GM12878 (cell line): ENCODE measurements at regions not wholly inside any gene's neighbourhood (a gene's known extent, or its start where the extent isn't known, plus 50 kb on each side); places are given as distances from the start of the nearest gene placed in this dataset.

ENCODE experiments used
- ATAC-seq: fragments of 200-7000 bp; cut with Tn5 transposase; 3 replicates; pipeline ENCODE4 v1.9.1; 2020; ENCODE audit warnings: mild to moderate bottlenecking, moderate library complexity
- BruUV-seq: library from RNA; stranded (reverse); fragments of 400-500 nt; replicated peaks from 2 replicates; lab custom pipeline; 2021; lab: Mats Ljungman, UMichigan
- CTCF ChIA-PET: fragments of 300-600 bp; sonication (Branson Sonifier 250); formaldehyde crosslinking; extraction: SDS; loops from one replicate; lab custom pipeline; 2021; ENCODE audit warnings: inconsistent platforms; lab: Yijun Ruan, JAX
- POLR2A ChIA-PET: fragments of 350-600 bp; formaldehyde crosslinking; extraction: SDS; loops from one replicate; lab custom pipeline; 2021; ENCODE audit warnings: inconsistent platforms; lab: Charles Lee
- RAD21 ChIA-PET: fragments of 300-600 bp; sonication (Branson Sonifier 250); formaldehyde crosslinking; loops from one replicate; lab custom pipeline; 2023; ENCODE audit warnings: antibody characterized with exemption; ENCODE audit not compliant: unreplicated experiment; lab: Charles Lee
- SMC1A ChIA-PET: fragments of 300-600 bp; sonication (Branson Sonifier 250); formaldehyde crosslinking; loops from one replicate; lab custom pipeline; 2023; ENCODE audit not compliant: unreplicated experiment, uncharacterized antibody; lab: Charles Lee
- DNase-seq: peaks from one replicate; pipeline ENCODE4 v3.0.0-alpha.2; 2011; ENCODE audit warnings: low read depth, low spot score
- FAIRE-seq: peaks from 3 replicates; lab custom pipeline; 2011; peaks lifted over from hg19 to GRCh38; lab: Jason Lieb, UNC
- H2AFZ ChIP-seq: 2 replicates; pipeline ENCODE4 v1.6.0; 2011; ENCODE audit warnings: low read depth, low read length, control low read depth; ENCODE audit not compliant: control insufficient read depth
- H3K27ac ChIP-seq: 2 replicates; pipeline ENCODE4 v1.5.1; 2011; ENCODE audit warnings: control low read depth; ENCODE audit not compliant: control insufficient read depth, insufficient read depth
- H3K27me3 ChIP-seq, 2 experiments: replicated peaks in 1 of 2; 2 replicates each; pipeline versions ENCODE4 v1.6.0 to v1.6.1; 2011; ENCODE audit warnings: low read length in 1 of 2; ENCODE audit not compliant: control insufficient read depth in 2 of 2, insufficient read depth in 2 of 2
- H3K36me3 ChIP-seq, 2 experiments: 2 replicates each; pipeline ENCODE4 v1.5.1; 2011; ENCODE audit warnings: low read length in 1 of 2; ENCODE audit not compliant: control insufficient read depth in 2 of 2, insufficient read depth in 2 of 2
- H3K4me1 ChIP-seq: 2 replicates; pipeline ENCODE4 v1.6.1; 2011; ENCODE audit warnings: mild to moderate bottlenecking, low read length, moderate library complexity, mixed read lengths; ENCODE audit not compliant: control insufficient read depth, insufficient read depth
- H3K4me2 ChIP-seq: 2 replicates; pipeline ENCODE4 v1.6.0; 2011; ENCODE audit warnings: control low read depth; ENCODE audit not compliant: control insufficient read depth, insufficient read depth
- H3K4me3 ChIP-seq: fragments of 200-600 bp; sonication (generic); 2 replicates; pipeline ENCODE4 v1.5.1; 2016
- H3K79me2 ChIP-seq: 2 replicates; pipeline ENCODE4 v1.6.0; 2011; ENCODE audit warnings: low read length; ENCODE audit not compliant: control insufficient read depth, insufficient read depth
- H3K9ac ChIP-seq: 2 replicates; pipeline ENCODE4 v1.8.0; 2011; ENCODE audit warnings: low read length, control low read depth, mixed read lengths; ENCODE audit not compliant: control insufficient read depth, insufficient read depth
- H3K9me3 ChIP-seq: replicated peaks from 3 replicates; pipeline ENCODE4 v1.5.1; 2011; ENCODE audit warnings: mild to moderate bottlenecking, low read length; ENCODE audit not compliant: control insufficient read depth, insufficient read depth
- H4K20me1 ChIP-seq: 2 replicates; pipeline ENCODE4 v1.6.0; 2011; ENCODE audit not compliant: control insufficient read depth, insufficient read depth
- BACH1 ChIP-seq: fragments of 450-650 bp; IDR thresholded peaks from 2 replicates; pipeline ENCODE4 v1.6.1; 2017; ENCODE audit warnings: mild to moderate bottlenecking, borderline replicate concordance
- SMARCA5 ChIP-seq: fragments of 450-650 bp; IDR thresholded peaks from 2 replicates; pipeline ENCODE4 v1.6.1; 2017; ENCODE audit warnings: mild to moderate bottlenecking
- TARDBP ChIP-seq: IDR thresholded peaks from 2 replicates; pipeline ENCODE4 v1.6.1; 2016; ENCODE audit warnings: borderline replicate concordance
- WGBS: methylation state at CpG from one replicate; pipeline ENCODE4 v1.1.6; 2016; ENCODE audit warnings: low lambda C conversion rate; ENCODE audit not compliant: insufficient replicate concordance, insufficient coverage; ENCODE audit errors: missing lambda C conversion rate; 5-methylcytosine and 5-hydroxymethylcytosine counted together
- in situ Hi-C: fragments of 300-500 bp; cut with MboI; formaldehyde crosslinking; loops from 9 replicates; pipeline ENCODE4 v1.14.3; 2018; ENCODE audit warnings: mixed read lengths
- intact Hi-C: fragments of 100-400 bp; cut with micrococcal nuclease; formaldehyde crosslinking; loops from one replicate; pipeline ENCODE4 v1.14.2; 2022; ENCODE audit not compliant: unreplicated experiment
- TF ChIP-seq, protein P1 (sequence below): fragments of 450-650 bp; IDR thresholded peaks from 2 replicates; pipeline ENCODE4 v1.6.1; 2017; ENCODE audit warnings: mild to moderate bottlenecking, low read depth, inconsistent platforms; ENCODE audit not compliant: poor library complexity, severe bottlenecking

DNA sequence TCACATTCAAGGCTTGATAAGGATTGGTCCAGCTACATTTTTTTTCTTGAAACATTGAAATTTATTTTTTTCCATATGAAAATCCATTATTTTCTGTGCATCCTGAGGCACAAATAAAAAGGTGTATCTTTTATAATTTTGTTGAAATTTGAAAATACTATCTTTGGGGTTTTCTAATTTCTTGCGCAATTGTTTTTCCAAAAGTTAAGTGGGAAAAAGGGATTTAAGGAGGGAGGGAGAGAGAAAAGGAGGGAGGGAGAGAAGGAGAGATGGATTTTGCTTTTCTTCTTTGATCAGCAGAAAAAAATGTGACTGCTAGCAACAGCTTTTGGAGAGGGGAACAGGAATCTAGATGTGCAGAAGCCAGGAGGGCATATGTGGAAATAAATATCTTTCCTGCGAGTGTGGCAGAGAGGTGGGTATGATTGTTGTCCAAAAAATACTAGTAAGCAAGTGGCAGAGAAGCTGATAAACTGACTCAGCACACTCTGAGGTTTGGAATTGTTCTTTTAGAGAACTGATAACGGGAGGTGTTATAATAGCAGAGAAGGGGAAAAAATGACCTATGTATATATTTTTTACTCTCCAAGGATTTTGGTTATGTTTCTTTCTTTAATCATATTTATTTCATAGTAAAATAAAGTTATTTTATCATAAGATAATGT lies 61.2 kb upstream of the EDNRB start (continued):
- TF ChIP-seq, protein P1, sequence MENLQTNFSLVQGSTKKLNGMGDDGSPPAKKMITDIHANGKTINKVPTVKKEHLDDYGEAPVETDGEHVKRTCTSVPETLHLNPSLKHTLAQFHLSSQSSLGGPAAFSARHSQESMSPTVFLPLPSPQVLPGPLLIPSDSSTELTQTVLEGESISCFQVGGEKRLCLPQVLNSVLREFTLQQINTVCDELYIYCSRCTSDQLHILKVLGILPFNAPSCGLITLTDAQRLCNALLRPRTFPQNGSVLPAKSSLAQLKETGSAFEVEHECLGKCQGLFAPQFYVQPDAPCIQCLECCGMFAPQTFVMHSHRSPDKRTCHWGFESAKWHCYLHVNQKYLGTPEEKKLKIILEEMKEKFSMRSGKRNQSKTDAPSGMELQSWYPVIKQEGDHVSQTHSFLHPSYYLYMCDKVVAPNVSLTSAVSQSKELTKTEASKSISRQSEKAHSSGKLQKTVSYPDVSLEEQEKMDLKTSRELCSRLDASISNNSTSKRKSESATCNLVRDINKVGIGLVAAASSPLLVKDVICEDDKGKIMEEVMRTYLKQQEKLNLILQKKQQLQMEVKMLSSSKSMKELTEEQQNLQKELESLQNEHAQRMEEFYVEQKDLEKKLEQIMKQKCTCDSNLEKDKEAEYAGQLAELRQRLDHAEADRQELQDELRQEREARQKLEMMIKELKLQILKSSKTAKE = no peak

DNA sequence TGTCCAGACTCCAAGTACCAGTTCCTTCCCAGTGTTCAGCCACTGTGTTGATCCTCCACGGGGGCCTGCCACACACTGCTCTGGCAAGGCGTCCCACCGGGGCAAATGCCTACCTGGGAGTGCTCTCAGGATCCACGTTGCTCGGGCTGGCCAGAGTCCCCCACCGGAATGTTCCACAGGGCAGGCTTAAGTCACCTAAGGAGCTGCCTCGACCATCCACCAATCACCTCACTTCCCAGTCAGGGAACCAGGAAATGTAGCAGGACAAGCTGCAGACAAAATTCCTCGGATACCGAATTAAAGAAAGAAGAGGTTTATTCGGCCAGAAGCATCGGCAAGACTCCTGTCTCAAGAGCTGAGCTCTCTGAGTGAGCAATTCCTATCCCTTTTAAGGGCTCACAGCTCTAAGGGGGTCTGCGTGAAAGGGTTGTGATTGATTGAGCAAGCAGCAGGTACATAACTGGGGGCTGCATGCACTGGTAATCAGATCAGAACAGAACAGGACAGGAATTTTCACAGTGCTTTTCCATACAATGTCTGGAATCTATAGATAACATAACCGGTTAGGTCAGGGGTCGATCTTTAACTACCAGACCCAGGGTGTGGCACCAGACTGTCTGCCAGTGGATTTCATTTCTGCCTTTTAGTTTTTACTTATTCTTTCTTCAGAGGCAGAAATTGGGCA lies 56.9 kb upstream of the EDNRB start:
- no peaks in the 10 kb centered on the region for H3K79me2 ChIP-seq
- no peak overlapping the region for H3K4me2 ChIP-seq
- ChIA-PET SMC1A (no interaction called here), CTCF (interaction anchor here (1.1 kb wide), 1 partner anchor 11 kb away, joined by 3 read pairs; no protein-coding TSS in a partner anchor), POLR2A (no interaction called here), RAD21 (no interaction called here)
- DNase-seq (no peak), ATAC-seq (no peak), FAIRE-seq (no peak)
- no peaks in the 10 kb centered on the region for H3K27me3 ChIP-seq
- no TSS peak for BruUV-seq
- WGBS = 74% methylated on average over 14 of the region's 14 CpGs
- TF ChIP-seq SMARCA5 (no peak), BACH1 (no peak), TARDBP (no peak)
- intact Hi-C loops = no loop called here
- H3K4me1 ChIP-seq = no peaks in the 10 kb centered on the region
- no peaks in the 10 kb centered on the region for H4K20me1 ChIP-seq
- H2AFZ ChIP-seq = no peak overlapping the region
- H3K9me3 ChIP-seq = no peaks in the 10 kb centered on the region
- no peak overlapping the region for H3K9ac ChIP-seq
- H3K36me3 ChIP-seq = no peaks in the 10 kb centered on the region
- no peak overlapping the region for H3K4me3 ChIP-seq
- in situ Hi-C loops = no loop called here
- H3K27ac ChIP-seq = no peak overlapping the region
